GM21825 (cell line): ENCODE measurements at regions not wholly inside any gene's neighbourhood (a gene's known extent, or its start where the extent isn't known, plus 50 kb on each side); places are given as distances from the start of the nearest gene placed in this dataset.

Experiments used
- ATAC-seq: cut with Tn5 transposase; IDR thresholded peaks from one replicate; pipeline ENCODE4 v1.9.1; 2021; ENCODE audit warnings: mild to moderate bottlenecking, moderate library complexity; ENCODE audit not compliant: unreplicated experiment

GRCh38 chr15:69782809-69783208 is 314.9 kb downstream of the TLE3 start:
- ATAC-seq: no peak

GRCh38 chr15:69783211-69783610 is 314.5 kb downstream of the TLE3 start:
- ATAC-seq: no peak

GRCh38 chr15:69784798-69785566 is 312.7 kb downstream of the TLE3 start:
- ATAC-seq: no peak

- no peak for ATAC-seq
Observed at GRCh38 chr15:69786136-69786701, 311.5 kb downstream of the TLE3 start.

- no peak for ATAC-seq
Observed at GRCh38 chr15:69787791-69788190, 309.9 kb downstream of the TLE3 start.

- no peak for ATAC-seq
Observed at GRCh38 chr15:69789648-69790393, 307.9 kb downstream of the TLE3 start.

GRCh38 chr15:69790632-69791031 is 307.1 kb downstream of the TLE3 start:
- no peak for ATAC-seq

GRCh38 chr15:69792823-69793222 is 304.9 kb downstream of the TLE3 start:
- no peak for ATAC-seq

GRCh38 chr15:69793431-69793780 is 304.3 kb downstream of the TLE3 start:
- ATAC-seq: no peak

GRCh38 chr15:69793781-69794451 is 303.8 kb downstream of the TLE3 start:
- no peak for ATAC-seq

GRCh38 chr15:69794645-69795469 is 302.9 kb downstream of the TLE3 start:
- ATAC-seq: no peak

GRCh38 chr15:69795601-69796000 is 302.1 kb downstream of the TLE3 start:
- no peak for ATAC-seq

GRCh38 chr15:69797051-69797595 is 300.6 kb downstream of the TLE3 start:
- ATAC-seq: no peak

- no peak for ATAC-seq
Observed at GRCh38 chr15:69797615-69798014, 300.1 kb downstream of the TLE3 start.

GRCh38 chr15:69798481-69799250 is 299.1 kb downstream of the TLE3 start:
- ATAC-seq: no peak

GRCh38 chr15:69801144-69801543 is 296.6 kb downstream of the TLE3 start:
- ATAC-seq: no peak

- ATAC-seq: no peak
Observed at GRCh38 chr15:69802432-69802831, 295.3 kb downstream of the TLE3 start.

- ATAC-seq: no peak
Observed at GRCh38 chr15:69804786-69805185, 292.9 kb downstream of the TLE3 start.

GRCh38 chr15:69805248-69805953 is 292.3 kb downstream of the TLE3 start:
- ATAC-seq: no peak
